Fibroblast of villous mesenchyme (primary cell): ENCODE measurements at regions not wholly inside any gene's neighbourhood (a gene's known extent, or its start where the extent isn't known, plus 50 kb on each side); places are given as distances from the start of the nearest gene placed in this dataset.

Source experiments
- DNase-seq: peaks from one replicate; pipeline ENCODE4 v3.0.0-alpha.2; 2010; ENCODE audit warnings: low read depth
- H3K4me3 ChIP-seq: 2 replicates; pipeline ENCODE4 v1.5.1; 2011; ENCODE audit warnings: low read depth, mild to moderate bottlenecking, low read length
- TF ChIP-seq, protein P1 (sequence below): IDR thresholded peaks from 2 replicates; pipeline ENCODE4 v1.5.1; 2012; ENCODE audit warnings: low read depth, mild to moderate bottlenecking, low read length; ENCODE audit not compliant: insufficient read depth

- no peak for DNase-seq
- TF ChIP-seq, protein P1, sequence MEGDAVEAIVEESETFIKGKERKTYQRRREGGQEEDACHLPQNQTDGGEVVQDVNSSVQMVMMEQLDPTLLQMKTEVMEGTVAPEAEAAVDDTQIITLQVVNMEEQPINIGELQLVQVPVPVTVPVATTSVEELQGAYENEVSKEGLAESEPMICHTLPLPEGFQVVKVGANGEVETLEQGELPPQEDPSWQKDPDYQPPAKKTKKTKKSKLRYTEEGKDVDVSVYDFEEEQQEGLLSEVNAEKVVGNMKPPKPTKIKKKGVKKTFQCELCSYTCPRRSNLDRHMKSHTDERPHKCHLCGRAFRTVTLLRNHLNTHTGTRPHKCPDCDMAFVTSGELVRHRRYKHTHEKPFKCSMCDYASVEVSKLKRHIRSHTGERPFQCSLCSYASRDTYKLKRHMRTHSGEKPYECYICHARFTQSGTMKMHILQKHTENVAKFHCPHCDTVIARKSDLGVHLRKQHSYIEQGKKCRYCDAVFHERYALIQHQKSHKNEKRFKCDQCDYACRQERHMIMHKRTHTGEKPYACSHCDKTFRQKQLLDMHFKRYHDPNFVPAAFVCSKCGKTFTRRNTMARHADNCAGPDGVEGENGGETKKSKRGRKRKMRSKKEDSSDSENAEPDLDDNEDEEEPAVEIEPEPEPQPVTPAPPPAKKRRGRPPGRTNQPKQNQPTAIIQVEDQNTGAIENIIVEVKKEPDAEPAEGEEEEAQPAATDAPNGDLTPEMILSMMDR: no peak
- H3K4me3 ChIP-seq: no peak overlapping the region
These were observed 2063.5 kb downstream of the PCDH9 start for GRCh38 chr13:65166675-65167074.

DNA sequence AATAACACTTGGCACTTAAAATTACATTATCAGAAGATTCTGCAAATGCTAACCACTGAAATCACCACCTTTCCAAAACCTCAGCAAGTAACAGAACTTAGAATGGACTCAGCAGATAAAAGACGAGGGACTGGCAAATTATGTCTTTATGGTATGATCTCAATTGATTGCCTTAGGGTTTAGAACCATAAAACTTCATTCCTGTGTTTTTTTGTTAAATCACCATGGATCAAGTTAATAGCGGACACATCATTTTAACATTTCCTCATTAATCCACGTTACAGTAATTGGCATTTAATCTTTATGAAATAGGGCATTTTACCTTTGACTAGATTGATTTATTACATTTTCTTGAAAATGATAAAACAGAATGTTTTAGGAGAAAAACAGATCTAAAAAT, 2070.3 kb downstream of the PCDH9 start:
- DNase-seq: no peak
- H3K4me3 ChIP-seq: no peak overlapping the region
- TF ChIP-seq, protein P1: no peak

GRCh38 chr13:65155861-65156260, 2074.3 kb downstream of the PCDH9 start:
- TF ChIP-seq, protein P1: no peak
- DNase-seq: no peak
- no peak overlapping the region for H3K4me3 ChIP-seq

DNA sequence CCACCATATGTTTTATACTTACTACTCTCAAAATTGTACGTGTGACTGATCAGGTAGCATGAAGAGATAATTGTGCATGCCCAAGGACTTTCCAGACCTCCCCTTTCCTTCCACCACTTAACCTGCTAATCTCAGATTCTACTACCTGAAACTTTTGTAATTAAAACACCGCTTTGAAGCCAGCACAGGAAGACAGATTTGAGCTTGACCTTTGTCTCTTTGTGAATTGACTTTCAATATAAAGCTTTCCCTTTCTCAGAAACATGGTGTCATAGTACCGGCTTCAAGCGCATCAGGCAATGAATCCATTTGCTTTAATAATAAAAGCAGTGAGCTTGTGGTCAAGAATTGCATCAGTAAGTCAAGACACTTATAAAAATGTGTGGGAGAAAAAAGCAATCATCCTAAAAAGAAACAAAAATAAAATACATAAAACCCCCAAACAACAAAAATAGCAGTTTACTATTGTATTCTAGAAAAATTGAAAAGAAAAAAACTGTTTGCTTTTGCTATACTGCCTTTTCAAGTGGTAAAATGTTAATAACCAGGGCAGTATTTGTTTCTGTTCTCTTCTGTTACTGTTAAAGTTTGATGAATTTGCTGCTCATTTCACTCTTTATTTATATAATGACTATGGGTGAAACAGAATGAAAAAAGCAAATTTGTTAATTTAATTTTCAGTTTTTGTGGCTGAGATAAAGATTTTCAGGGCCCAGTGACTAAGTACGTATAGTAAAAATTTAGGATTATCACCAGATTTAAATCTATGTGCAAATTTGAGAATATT, 2075.3 kb downstream of the PCDH9 start:
- TF ChIP-seq, protein P1: no peak

GRCh38 chr13:65149687-65150086, 2080.4 kb downstream of the PCDH9 start:
- H3K4me3 ChIP-seq: no peak overlapping the region
- TF ChIP-seq, protein P1: no peak
- DNase-seq: no peak

More for the DNA sequence above, 2075.3 kb downstream of the PCDH9 start:
- H3K4me3 ChIP-seq: no peak overlapping the region
- DNase-seq: no peak

DNA sequence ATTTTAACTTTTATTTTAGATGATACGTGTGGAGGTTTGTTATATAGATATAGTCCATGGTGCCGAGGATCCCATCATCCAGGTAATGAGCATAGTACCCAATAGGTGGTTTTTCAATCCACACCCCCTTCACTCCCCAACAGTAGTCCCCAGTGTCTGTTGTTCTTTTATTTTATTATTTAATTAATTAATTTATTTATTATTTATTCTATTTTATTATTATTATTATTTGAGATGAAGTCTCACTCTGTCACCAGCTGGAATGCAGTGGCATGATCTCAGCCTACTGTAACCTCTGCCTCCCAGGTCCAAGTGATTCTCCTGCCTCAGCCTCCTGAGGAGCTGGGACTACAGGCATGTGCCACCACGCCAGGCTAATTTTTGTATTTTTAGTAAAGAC, 2086.2 kb downstream of the PCDH9 start:
- no peak for DNase-seq
- TF ChIP-seq, protein P1: no peak
- no peak overlapping the region for H3K4me3 ChIP-seq

DNA sequence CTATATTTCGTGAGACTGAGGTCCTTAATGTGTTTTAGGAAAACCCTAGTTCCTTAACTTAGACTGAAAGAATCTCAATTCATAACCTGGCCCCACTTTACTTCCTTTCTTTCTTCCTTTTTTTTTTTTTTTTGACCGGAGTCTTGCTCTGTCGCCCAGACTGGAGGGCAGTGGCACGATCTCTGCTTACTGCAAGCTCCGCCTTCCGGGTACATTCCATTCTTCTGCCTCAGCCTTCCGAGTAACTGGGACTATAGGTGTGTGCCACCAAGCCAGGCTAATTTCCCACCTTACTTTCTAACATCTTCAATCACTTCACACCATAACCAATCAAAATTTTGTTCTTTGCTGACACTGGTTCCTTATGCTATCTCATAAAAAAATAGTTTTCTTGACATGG, 2097.0 kb downstream of the PCDH9 start:
- TF ChIP-seq, protein P1: no peak
- no peak for DNase-seq
- H3K4me3 ChIP-seq: no peak overlapping the region
